Vagina (tissue), 2 donors: ENCODE measurements at regions not wholly inside any gene's neighbourhood (a gene's known extent, or its start where the extent isn't known, plus 50 kb on each side); places are given as distances from the start of the nearest gene placed in this dataset.

Experiments
- DNase-seq, 2 donors: peaks; one replicate each; pipeline ENCODE4 v3.0.0-alpha.2; 2017; ENCODE audit errors: extremely low spot score in 2 of 2
- H3K27ac ChIP-seq: fragments of 200-600 bp; sonication (generic); one replicate; pipeline ENCODE4 v1.5.1; 2019
- H3K27me3 ChIP-seq: fragments of 200-600 bp; sonication (generic); one replicate; pipeline ENCODE4 v1.5.1; 2019
- H3K36me3 ChIP-seq, 2 donors: fragments of 200-600 bp; sonication (generic); one replicate each; pipeline ENCODE4 v1.5.1; 2017 to 2019
- H3K4me1 ChIP-seq: fragments of 200-600 bp; sonication (generic); one replicate; pipeline ENCODE4 v1.5.1; 2019
- H3K4me3 ChIP-seq, 2 donors: fragments of 200-600 bp; sonication (generic); 1 replicate in 1 of 2; 2 replicates in 1 of 2; pipeline ENCODE4 v1.5.1; 2016 to 2019
- H3K9me3 ChIP-seq: fragments of 200-600 bp; sonication (generic); one replicate; pipeline ENCODE4 v1.5.1; 2019
- POLR2A ChIP-seq, 2 donors: fragments of 450-650 bp; IDR thresholded peaks; one replicate each; pipeline ENCODE4 v1.6.1; 2017; ENCODE audit warnings: antibody characterized with exemption in 2 of 2, mild to moderate bottlenecking in 2 of 2, moderate library complexity in 2 of 2
- POLR2AphosphoS5 ChIP-seq, 2 donors: sonication (generic); formaldehyde crosslinking; IDR thresholded peaks; one replicate each; pipeline ENCODE4 v1.9.0; 2017; ENCODE audit warnings: antibody characterized with exemption in 2 of 2, mild to moderate bottlenecking in 2 of 2, low read depth in 1 of 2; ENCODE audit not compliant: insufficient read depth in 1 of 2
- intact Hi-C: fragments of 100-400 bp; cut with DNase I; formaldehyde crosslinking; loops from one replicate; pipeline ENCODE4 v1.15.1; 2023
- TF ChIP-seq, protein P1 (sequence below), 3 experiments: fragments of 450-650 bp in 2 of 3; fragments of 200-600 bp in 1 of 3; sonication (generic) in 1 of 3; IDR thresholded peaks; one replicate each; pipeline ENCODE4 v1.5.1; 2017 to 2019; ENCODE audit warnings: antibody characterized with exemption in 3 of 3, mild to moderate bottlenecking in 2 of 3, moderate library complexity in 2 of 3

DNA sequence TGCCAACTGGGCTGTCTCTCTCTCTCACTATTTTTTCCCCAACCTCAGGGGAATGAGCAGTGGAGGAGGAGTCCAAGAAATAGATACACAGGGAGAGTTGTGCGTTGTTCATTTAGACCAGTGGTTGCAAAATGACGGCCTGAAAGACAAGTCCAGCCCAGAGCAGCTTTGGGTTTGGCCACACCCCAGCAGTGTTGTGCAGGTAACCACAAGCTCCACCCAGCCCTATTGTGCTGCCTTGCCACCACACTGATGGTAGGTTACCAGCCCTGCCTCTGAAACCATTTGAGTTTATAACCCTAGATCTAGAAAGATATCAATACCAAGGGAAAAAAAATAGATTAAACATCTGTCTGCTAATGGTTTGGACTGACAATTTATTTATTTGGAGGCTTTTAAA lies 144.3 kb downstream of the CMPK2 start:
- Histone ChIP-seq H3K9me3 (no peaks in the 10 kb centered on the region), H3K27me3 (no peaks in the 10 kb centered on the region), H3K4me3 (no peak overlapping the region), H3K4me1 (no peaks in the 10 kb centered on the region), H3K27ac (no peak overlapping the region), H3K36me3 (no peaks in the 10 kb centered on the region)
- no peak for TF ChIP-seq POLR2A (IDR thresholded peaks at IDR 0.05)
- TF ChIP-seq, protein P1, sequence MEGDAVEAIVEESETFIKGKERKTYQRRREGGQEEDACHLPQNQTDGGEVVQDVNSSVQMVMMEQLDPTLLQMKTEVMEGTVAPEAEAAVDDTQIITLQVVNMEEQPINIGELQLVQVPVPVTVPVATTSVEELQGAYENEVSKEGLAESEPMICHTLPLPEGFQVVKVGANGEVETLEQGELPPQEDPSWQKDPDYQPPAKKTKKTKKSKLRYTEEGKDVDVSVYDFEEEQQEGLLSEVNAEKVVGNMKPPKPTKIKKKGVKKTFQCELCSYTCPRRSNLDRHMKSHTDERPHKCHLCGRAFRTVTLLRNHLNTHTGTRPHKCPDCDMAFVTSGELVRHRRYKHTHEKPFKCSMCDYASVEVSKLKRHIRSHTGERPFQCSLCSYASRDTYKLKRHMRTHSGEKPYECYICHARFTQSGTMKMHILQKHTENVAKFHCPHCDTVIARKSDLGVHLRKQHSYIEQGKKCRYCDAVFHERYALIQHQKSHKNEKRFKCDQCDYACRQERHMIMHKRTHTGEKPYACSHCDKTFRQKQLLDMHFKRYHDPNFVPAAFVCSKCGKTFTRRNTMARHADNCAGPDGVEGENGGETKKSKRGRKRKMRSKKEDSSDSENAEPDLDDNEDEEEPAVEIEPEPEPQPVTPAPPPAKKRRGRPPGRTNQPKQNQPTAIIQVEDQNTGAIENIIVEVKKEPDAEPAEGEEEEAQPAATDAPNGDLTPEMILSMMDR (IDR thresholded peaks at IDR 0.05) = no peak
- no peak for TF ChIP-seq POLR2AphosphoS5 (IDR thresholded peaks at IDR 0.05; ENCODE audit: insufficient read depth in 1 of 2, low read depth in 1 of 2)
- intact Hi-C loops = no loop called here
- no peak for DNase-seq

DNA sequence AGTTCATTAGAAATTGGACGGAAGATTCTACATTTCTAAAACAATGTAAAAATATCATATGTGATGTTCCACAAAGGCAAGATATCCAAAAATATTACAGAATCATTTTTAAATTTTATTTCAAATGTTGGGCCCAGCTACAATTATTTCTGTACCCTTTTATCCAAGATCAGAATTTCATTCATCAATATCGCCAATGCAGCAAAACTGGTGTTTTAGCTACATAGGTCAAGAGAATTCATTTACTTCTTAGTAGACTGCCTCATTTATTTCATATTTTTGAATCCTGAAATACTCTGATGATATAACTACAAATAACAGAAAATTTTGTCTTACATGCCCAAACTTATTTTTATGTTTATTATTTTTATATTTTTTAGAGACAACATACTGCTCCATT lies 143.1 kb downstream of the CMPK2 start:
- Histone ChIP-seq H3K9me3 (no peaks in the 10 kb centered on the region), H3K27me3 (no peaks in the 10 kb centered on the region), H3K4me3 (no peak overlapping the region), H3K27ac (no peak overlapping the region), H3K4me1 (no peaks in the 10 kb centered on the region), H3K36me3 (no peaks in the 10 kb centered on the region)
- no peak for DNase-seq
- TF ChIP-seq, protein P1 (IDR thresholded peaks at IDR 0.05) = no peak
- TF ChIP-seq POLR2A (IDR thresholded peaks at IDR 0.05) = no peak
- no peak for TF ChIP-seq POLR2AphosphoS5 (IDR thresholded peaks at IDR 0.05; ENCODE audit: insufficient read depth in 1 of 2, low read depth in 1 of 2)
- intact Hi-C loops = no loop called here

DNA sequence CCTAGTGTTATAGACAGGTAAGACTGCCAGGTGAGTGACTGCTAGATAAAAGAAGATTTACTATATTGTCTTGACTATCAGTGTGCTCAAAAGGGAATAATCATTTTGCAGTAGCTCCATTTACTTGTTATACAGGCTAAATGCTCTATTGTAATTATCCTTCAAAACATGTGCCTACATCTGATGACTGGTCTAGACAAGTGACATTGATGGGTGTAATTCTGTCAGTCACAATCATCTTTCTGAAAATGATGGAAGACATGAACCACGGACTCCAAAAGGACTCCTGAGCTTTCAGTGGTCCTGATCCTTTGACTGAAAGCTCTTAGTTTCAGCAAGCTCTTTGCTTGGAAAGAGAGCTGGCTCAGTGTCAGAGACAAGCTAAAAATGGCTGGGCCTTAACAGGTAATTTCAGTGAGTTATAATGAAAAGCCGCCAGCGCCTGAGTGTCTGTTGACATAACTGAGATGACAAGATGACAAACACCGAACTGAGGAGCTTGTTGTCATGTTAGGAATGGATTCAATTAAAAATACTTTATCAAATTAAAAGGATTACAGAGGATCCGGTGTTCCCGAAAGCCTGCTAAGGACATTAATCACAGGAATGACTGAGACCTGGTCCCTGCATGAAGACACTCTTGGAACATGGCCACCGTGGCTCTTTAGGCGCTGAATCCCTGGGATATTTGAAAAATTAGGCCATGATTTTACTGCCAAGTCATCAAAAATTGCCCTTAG lies 141.7 kb downstream of the CMPK2 start:
- intact Hi-C loops = no loop called here
- Histone ChIP-seq H3K27me3 (no peaks in the 10 kb centered on the region), H3K36me3 (no peaks in the 10 kb centered on the region), H3K4me3 (no peak overlapping the region), H3K27ac (no peak overlapping the region), H3K9me3 (no peaks in the 10 kb centered on the region), H3K4me1 (no peaks in the 10 kb centered on the region)
- TF ChIP-seq, protein P1 (IDR thresholded peaks at IDR 0.05) = no peak
- TF ChIP-seq POLR2A (IDR thresholded peaks at IDR 0.05) = no peak
- no peak for TF ChIP-seq POLR2AphosphoS5 (IDR thresholded peaks at IDR 0.05; ENCODE audit: insufficient read depth in 1 of 2, low read depth in 1 of 2)
- DNase-seq = no peak

DNA sequence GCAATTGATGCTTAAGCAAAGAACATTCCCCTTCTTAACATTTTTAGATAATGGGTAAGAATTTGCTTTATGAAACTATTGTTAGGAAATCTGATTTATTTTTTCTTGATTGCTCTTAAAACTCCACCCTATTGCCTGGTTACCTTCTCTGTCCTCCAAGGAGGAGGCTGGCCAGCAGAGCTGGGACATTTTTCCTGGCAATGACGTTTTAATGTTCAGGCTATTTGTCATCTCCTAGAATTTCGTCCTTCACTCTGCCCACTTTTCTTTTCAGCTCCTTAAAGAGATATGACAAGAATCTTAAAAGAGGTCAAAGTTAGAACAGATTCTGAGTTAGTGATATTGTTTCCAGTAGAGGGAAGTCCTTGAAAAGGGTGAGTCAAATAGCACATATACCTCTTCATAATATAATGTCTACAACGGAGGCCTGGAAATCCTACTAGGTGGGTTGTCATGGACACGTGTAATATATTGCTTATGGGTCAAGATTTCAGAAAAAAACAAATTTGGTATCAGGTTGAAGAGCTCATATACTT lies 141.0 kb downstream of the CMPK2 start:
- H3K9me3 ChIP-seq = no peaks in the 10 kb centered on the region
- no peaks in the 10 kb centered on the region for H3K4me1 ChIP-seq
- DNase-seq = no peak
- intact Hi-C loops = no loop called here
- H3K27ac ChIP-seq = no peak overlapping the region
- H3K27me3 ChIP-seq = no peaks in the 10 kb centered on the region
- no peak overlapping the region for H3K4me3 ChIP-seq
- TF ChIP-seq POLR2A (IDR thresholded peaks at IDR 0.05) = no peak
- TF ChIP-seq POLR2AphosphoS5 (IDR thresholded peaks at IDR 0.05; ENCODE audit: insufficient read depth in 1 of 2, low read depth in 1 of 2) = no peak
- TF ChIP-seq, protein P1 (IDR thresholded peaks at IDR 0.05) = no peak
- no peaks in the 10 kb centered on the region for H3K36me3 ChIP-seq

DNA sequence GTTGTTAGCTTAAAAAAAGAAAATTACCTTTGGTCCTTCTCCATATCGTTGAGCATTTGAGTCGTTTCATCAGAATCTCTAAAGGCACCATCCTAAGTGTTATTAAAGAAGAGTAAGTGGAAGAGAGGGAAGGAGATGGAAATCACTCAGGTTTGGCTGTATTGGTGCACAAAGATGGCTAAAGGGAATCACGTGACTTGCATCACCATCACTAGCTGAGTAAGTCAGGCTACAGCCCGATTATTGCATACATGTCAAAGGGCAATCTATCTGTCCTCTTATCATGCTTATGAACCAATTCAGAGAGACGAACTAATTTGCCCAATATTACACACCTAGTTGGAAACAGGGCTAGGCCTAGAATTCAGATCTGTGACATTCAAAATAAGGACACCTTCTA lies 137.6 kb downstream of the CMPK2 start:
- TF ChIP-seq POLR2AphosphoS5 (IDR thresholded peaks at IDR 0.05; ENCODE audit: insufficient read depth in 1 of 2, low read depth in 1 of 2) (no peak), POLR2A (IDR thresholded peaks at IDR 0.05) (no peak)
- TF ChIP-seq, protein P1 (IDR thresholded peaks at IDR 0.05) = no peak
- Histone ChIP-seq H3K4me1 (no peaks in the 10 kb centered on the region), H3K36me3 (no peaks in the 10 kb centered on the region), H3K9me3 (no peaks in the 10 kb centered on the region), H3K4me3 (no peak overlapping the region), H3K27ac (no peak overlapping the region), H3K27me3 (no peaks in the 10 kb centered on the region)
- no peak for DNase-seq
- intact Hi-C loops = no loop called here
